22Rv1 (cell line): ENCODE measurements at regions not wholly inside any gene's neighbourhood (a gene's known extent, or its start where the extent isn't known, plus 50 kb on each side); places are given as distances from the start of the nearest gene placed in this dataset.

Experiments used
- CTCF ChIP-seq: fragments of 450-650 bp; IDR thresholded peaks from 2 replicates; pipeline ENCODE4 v1.5.1; 2017; ENCODE audit warnings: mild to moderate bottlenecking
- ZFX ChIP-seq: fragments of 450-650 bp; IDR thresholded peaks from 2 replicates; pipeline ENCODE4 v1.6.1; 2017; ENCODE audit warnings: antibody characterized with exemption, borderline replicate concordance

- TF ChIP-seq CTCF (no peak), ZFX (no peak)
Observed at GRCh38 chr13:90311929-90312328, 1035.6 kb upstream of the MIR17HG start.
